Heart left ventricle (tissue), 16 donors: ENCODE measurements at regions not wholly inside any gene's neighbourhood (a gene's known extent, or its start where the extent isn't known, plus 50 kb on each side); places are given as distances from the start of the nearest gene placed in this dataset.

ENCODE experiments used
- ATAC-seq, 4 donors: fragments of 200-7000 bp; cut with Tn5 transposase; one replicate each; pipeline ENCODE4 v1.9.1; 2020 to 2022; ENCODE audit warnings: moderate library complexity in 4 of 4, mild to moderate bottlenecking in 3 of 4, moderate number of reproducible peaks in 1 of 4
- DNase-seq, 5 donors: peaks; one replicate each; pipeline ENCODE4 v3.0.0-alpha.2; 2020
- H3K27ac ChIP-seq, 12 donors: fragments of 200-600 bp; sonication (generic) in 4 of 12; one replicate each; pipeline versions ENCODE4 v1.5.0 to v1.8.0; 2016 to 2022; ENCODE audit warnings: mild to moderate bottlenecking in 2 of 12
- H3K27me3 ChIP-seq, 9 donors: fragments of 200-600 bp; sonication (generic) in 2 of 9; one replicate each; pipeline versions ENCODE4 v1.5.1 to v1.8.0; 2016 to 2022; ENCODE audit warnings: mild to moderate bottlenecking in 3 of 9
- H3K36me3 ChIP-seq, 9 donors: fragments of 200-600 bp; sonication (generic) in 2 of 9; one replicate each; pipeline versions ENCODE4 v1.5.0 to v1.8.0; 2018 to 2022; ENCODE audit warnings: mild to moderate bottlenecking in 2 of 9
- H3K4me1 ChIP-seq, 12 donors: fragments of 200-600 bp; sonication (generic) in 4 of 12; one replicate each; pipeline versions ENCODE4 v1.5.0 to v1.8.0; 2016 to 2022; ENCODE audit warnings: mild to moderate bottlenecking in 3 of 12
- H3K4me3 ChIP-seq, 12 donors: fragments of 200-600 bp; sonication (generic) in 4 of 12; one replicate each; pipeline versions ENCODE4 v1.5.0 to v1.8.0; 2017 to 2022; ENCODE audit warnings: mild to moderate bottlenecking in 9 of 12, moderate library complexity in 4 of 12
- H3K9me3 ChIP-seq, 12 donors: fragments of 200-600 bp; sonication (generic) in 4 of 12; one replicate each; pipeline versions ENCODE4 v1.5.0 to v1.8.0; 2016 to 2022; ENCODE audit warnings: mild to moderate bottlenecking in 1 of 12
- POLR2A ChIP-seq, 2 donors: fragments of 450-650 bp; IDR thresholded peaks; one replicate each; pipeline ENCODE4 v1.6.1; 2017; ENCODE audit warnings: antibody characterized with exemption in 2 of 2, mild to moderate bottlenecking in 2 of 2, moderate library complexity in 2 of 2
- WGBS, 4 donors: extraction: QIAGEN DNeasy Blood & Tissue Kit in 2 of 4; methylation state at CpG; one replicate each; pipeline versions ENCODE4 v1.1.5 to v1.1.7; 2013 to 2018; 5-methylcytosine and 5-hydroxymethylcytosine counted together
- intact Hi-C, 10 donors: fragments of 100-400 bp; cut with DNase I; formaldehyde crosslinking; loops; one replicate each; pipeline versions ENCODE4 v1.11.1 to v1.14.2; 2022
- TF ChIP-seq, protein P1 (sequence below), 12 donors: fragments of 200-600 bp; sonication (generic) in 4 of 12; IDR thresholded peaks; one replicate each; pipeline versions ENCODE4 v1.5.0 to v1.8.0; 2018 to 2022; ENCODE audit warnings: antibody characterized with exemption in 12 of 12, mild to moderate bottlenecking in 5 of 12
- donor health status: ischemic (EF 13 %, LVEDD 7.1; RV severe dilation, severe dysfunction).
- donor health status: healthy with polysubstance abuse.
- donor health status: DM: no; HTN: yes; CAD: no.
- donor health status: DM: no; HTN: no; CAD: no.
- donor health status: ischemic (EF 25% LVEDD 6.9; RV normal size, moderate dysfunction).
- donor health status: ischemic (EF 25% LVEDD 5.7; RV mildly dilated, moderate dysfunction).
- donor health status: healthy.
- donor health status: DM: yes; HTN: yes; CAD: no.
- donor health status: ischemic (EF 35%, LVEDD 5.7; RV mildly dilated, moderate dysfunction).
- donor health status: nonischemic (EF 11% LVEDD 7.7; RV severe dilation, severe dysfunction).
- donor health status: DM: yes; HTN: yes; CAD: no.
- donor health status: PGD.
- donor health status: ischemic (EF 29% LVEDD 5.4; RV normal size, mild dysfunction).
- donor health status: nonischemic (EF 23%, LVEDD 6.1; RV moderate dilation, normal function).

- no peaks in the 10 kb centered on the region for H3K4me1 ChIP-seq
- DNase-seq, result no peak
- no peak for TF ChIP-seq POLR2A (IDR thresholded peaks at IDR 0.05)
- TF ChIP-seq, protein P1, sequence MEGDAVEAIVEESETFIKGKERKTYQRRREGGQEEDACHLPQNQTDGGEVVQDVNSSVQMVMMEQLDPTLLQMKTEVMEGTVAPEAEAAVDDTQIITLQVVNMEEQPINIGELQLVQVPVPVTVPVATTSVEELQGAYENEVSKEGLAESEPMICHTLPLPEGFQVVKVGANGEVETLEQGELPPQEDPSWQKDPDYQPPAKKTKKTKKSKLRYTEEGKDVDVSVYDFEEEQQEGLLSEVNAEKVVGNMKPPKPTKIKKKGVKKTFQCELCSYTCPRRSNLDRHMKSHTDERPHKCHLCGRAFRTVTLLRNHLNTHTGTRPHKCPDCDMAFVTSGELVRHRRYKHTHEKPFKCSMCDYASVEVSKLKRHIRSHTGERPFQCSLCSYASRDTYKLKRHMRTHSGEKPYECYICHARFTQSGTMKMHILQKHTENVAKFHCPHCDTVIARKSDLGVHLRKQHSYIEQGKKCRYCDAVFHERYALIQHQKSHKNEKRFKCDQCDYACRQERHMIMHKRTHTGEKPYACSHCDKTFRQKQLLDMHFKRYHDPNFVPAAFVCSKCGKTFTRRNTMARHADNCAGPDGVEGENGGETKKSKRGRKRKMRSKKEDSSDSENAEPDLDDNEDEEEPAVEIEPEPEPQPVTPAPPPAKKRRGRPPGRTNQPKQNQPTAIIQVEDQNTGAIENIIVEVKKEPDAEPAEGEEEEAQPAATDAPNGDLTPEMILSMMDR (IDR thresholded peaks at IDR 0.05), result no peak
- 78 to 82% (median 79%) methylated on average over 2 of the region's 2 CpGs for WGBS, 4 donors
- no peak overlapping the region for H3K4me3 ChIP-seq
- no peaks in the 10 kb centered on the region for H3K36me3 ChIP-seq
- intact Hi-C loops, result no loop called here
- peaks cover 0 to 11% (median 0%) of the 10 kb centered on the region in 12 donors for H3K9me3 ChIP-seq
- H3K27ac ChIP-seq, result no peak overlapping the region
- no peak for ATAC-seq
- no peaks in the 10 kb centered on the region for H3K27me3 ChIP-seq
Measured at GRCh38 chr11:25949918-25950317, 382.0 kb upstream of the ANO3 start.

DNA sequence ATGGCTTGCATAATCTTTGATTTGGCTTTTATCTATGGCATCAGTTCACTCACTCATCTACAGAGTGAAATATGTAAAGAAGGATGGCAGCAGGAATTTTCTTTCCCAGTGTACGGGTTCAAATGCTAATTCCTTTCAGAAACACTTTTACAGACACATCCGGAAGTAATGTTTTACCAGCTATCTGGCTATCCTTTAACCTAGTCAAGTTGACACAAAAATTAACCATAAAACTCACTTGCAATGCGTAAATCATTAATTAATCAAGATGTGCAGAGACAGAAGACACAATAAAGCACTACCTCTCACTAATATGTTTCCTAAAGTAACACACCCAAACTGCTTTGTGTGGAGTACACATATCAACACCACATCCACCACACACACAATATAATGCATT, 378.9 kb upstream of the ANO3 start:
- no peak overlapping the region for H3K4me3 ChIP-seq

DNA sequence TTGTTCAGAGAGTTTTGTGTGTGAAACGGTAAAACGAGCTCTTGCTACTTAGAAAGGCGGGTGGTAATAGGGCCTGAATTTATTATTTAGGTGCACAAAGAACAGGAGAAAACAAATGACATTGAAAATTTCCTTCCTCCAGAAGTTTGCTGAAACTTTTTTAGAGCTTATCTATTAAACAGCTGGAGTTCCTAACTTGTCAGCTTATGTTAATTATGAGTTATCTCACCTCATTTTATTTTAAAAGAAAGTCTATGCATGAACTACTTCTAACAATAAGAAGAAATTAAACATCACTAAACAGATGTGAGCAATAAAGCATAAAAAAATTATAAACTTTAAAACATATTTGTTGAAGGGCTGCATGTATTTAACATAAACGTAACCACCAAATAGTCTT, 373.9 kb upstream of the ANO3 start:
- ATAC-seq (no peak), DNase-seq (no peak)
- intact Hi-C loops, result no loop called here
- Histone ChIP-seq H3K9me3 (no peaks in the 10 kb centered on the region), H3K27ac (no peak overlapping the region), H3K27me3 (no peaks in the 10 kb centered on the region), H3K4me1 (no peaks in the 10 kb centered on the region), H3K4me3 (no peak overlapping the region), H3K36me3 (no peaks in the 10 kb centered on the region)
- no peak for TF ChIP-seq POLR2A (IDR thresholded peaks at IDR 0.05)
- TF ChIP-seq, protein P1 (IDR thresholded peaks at IDR 0.05), result no peak
- WGBS, 4 donors, result 57 to 61% (median 59%) methylated on average over 4 of the region's 4 CpGs

More for the DNA sequence above, 378.9 kb upstream of the ANO3 start:
- peaks cover 0 to 11% (median 0%) of the 10 kb centered on the region in 12 donors for H3K9me3 ChIP-seq
- DNase-seq (no peak), ATAC-seq (no peak)
- intact Hi-C loops, result no loop called here
- no peaks in the 10 kb centered on the region for H3K27me3 ChIP-seq
- H3K4me1 ChIP-seq, result no peaks in the 10 kb centered on the region
- TF ChIP-seq, protein P1 (IDR thresholded peaks at IDR 0.05), result no peak
- TF ChIP-seq POLR2A (IDR thresholded peaks at IDR 0.05), result no peak
- 85 to 92% (median 89%) methylated on average over 3 of the region's 3 CpGs for WGBS, 4 donors
- no peak overlapping the region for H3K27ac ChIP-seq
- no peaks in the 10 kb centered on the region for H3K36me3 ChIP-seq

DNA sequence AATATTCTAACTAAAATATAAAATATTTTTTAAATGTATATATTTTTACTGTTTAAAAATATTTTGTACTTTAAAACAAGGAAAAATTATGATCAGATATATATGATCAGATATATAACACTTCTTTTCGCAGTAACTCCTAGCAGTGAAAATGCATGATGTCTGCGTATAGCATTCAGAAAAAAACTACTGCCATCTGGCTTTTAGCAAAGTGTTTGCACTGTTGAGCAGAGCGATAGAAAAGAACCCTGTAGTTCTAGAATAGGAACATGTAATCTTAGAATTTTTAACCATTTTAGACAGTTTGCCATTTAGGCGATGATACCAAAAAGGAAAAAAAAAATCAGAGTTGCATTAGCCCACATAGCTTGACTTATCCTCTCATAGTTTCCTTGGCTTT, 370.4 kb upstream of the ANO3 start:
- intact Hi-C loops, result no loop called here
- no peak overlapping the region for H3K4me3 ChIP-seq
- H3K36me3 ChIP-seq, result no peaks in the 10 kb centered on the region
- no peaks in the 10 kb centered on the region for H3K27me3 ChIP-seq
- no peaks in the 10 kb centered on the region for H3K9me3 ChIP-seq
- no peaks in the 10 kb centered on the region for H3K4me1 ChIP-seq
- ATAC-seq (no peak), DNase-seq (no peak)
- H3K27ac ChIP-seq, result no peak overlapping the region
- 48 to 56% (median 55%) methylated on average over 4 of the region's 4 CpGs for WGBS, 4 donors
- TF ChIP-seq, protein P1 (IDR thresholded peaks at IDR 0.05), result peak in 5 of 12 donors; percentile 11 to 32 (median 25)
- no peak for TF ChIP-seq POLR2A (IDR thresholded peaks at IDR 0.05)
